GM12878 (cell line): ENCODE measurements at regions not wholly inside any gene's neighbourhood (a gene's known extent, or its start where the extent isn't known, plus 50 kb on each side); places are given as distances from the start of the nearest gene placed in this dataset.

Experiments used
- EZH2 ChIP-seq: IDR thresholded peaks from 2 replicates; pipeline ENCODE4 v1.6.1; 2012; ENCODE audit warnings: low read depth, mild to moderate bottlenecking, control low read depth, inconsistent platforms, low read length, borderline replicate concordance; ENCODE audit not compliant: control insufficient read depth
- MYC ChIP-seq: IDR thresholded peaks from 2 replicates; pipeline ENCODE4 v1.6.1; 2011; ENCODE audit warnings: mild to moderate bottlenecking, low read length, moderate library complexity, inconsistent platforms; ENCODE audit not compliant: insufficient read depth, insufficient replicate concordance, insufficient read length, severe bottlenecking
- POLR2AphosphoS2 ChIP-seq: IDR thresholded peaks from 2 replicates; pipeline ENCODE4 v1.6.1; 2011; ENCODE audit warnings: low read depth, mild to moderate bottlenecking, low read length, improper control_type of control experiment, moderate library complexity
- ZZZ3 ChIP-seq: IDR thresholded peaks from 2 replicates; pipeline ENCODE4 v1.6.1; 2011; ENCODE audit warnings: low read depth; ENCODE audit not compliant: control insufficient read depth, insufficient read length
- TF ChIP-seq, protein P1 (sequence below): fragments of 450-650 bp; IDR thresholded peaks from 2 replicates; pipeline ENCODE4 v1.6.1; 2017; ENCODE audit warnings: mild to moderate bottlenecking, moderate library complexity

DNA sequence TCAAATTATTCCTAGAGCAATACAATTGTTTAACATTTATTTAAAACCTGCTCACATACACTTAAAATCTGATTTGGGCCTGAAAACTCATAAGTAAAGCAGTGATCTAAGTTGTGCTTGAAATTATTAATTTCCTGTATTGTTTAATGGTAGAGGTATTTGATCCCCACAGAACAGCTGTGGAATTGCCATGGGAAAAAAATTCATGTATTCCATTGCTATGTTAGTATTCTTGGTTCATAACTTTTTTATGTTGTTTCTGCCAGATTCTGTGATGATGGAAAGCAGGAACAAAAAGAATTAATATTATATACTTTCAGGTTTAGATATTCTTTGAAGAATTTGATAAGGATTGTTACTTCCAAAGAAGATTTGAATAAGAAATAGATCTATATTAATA, 831.5 kb upstream of the NR2F2 start:
- TF ChIP-seq MYC, result no peak
- no peak for TF ChIP-seq POLR2AphosphoS2
- TF ChIP-seq ZZZ3, result no peak
- no peak for TF ChIP-seq EZH2
- TF ChIP-seq, protein P1, sequence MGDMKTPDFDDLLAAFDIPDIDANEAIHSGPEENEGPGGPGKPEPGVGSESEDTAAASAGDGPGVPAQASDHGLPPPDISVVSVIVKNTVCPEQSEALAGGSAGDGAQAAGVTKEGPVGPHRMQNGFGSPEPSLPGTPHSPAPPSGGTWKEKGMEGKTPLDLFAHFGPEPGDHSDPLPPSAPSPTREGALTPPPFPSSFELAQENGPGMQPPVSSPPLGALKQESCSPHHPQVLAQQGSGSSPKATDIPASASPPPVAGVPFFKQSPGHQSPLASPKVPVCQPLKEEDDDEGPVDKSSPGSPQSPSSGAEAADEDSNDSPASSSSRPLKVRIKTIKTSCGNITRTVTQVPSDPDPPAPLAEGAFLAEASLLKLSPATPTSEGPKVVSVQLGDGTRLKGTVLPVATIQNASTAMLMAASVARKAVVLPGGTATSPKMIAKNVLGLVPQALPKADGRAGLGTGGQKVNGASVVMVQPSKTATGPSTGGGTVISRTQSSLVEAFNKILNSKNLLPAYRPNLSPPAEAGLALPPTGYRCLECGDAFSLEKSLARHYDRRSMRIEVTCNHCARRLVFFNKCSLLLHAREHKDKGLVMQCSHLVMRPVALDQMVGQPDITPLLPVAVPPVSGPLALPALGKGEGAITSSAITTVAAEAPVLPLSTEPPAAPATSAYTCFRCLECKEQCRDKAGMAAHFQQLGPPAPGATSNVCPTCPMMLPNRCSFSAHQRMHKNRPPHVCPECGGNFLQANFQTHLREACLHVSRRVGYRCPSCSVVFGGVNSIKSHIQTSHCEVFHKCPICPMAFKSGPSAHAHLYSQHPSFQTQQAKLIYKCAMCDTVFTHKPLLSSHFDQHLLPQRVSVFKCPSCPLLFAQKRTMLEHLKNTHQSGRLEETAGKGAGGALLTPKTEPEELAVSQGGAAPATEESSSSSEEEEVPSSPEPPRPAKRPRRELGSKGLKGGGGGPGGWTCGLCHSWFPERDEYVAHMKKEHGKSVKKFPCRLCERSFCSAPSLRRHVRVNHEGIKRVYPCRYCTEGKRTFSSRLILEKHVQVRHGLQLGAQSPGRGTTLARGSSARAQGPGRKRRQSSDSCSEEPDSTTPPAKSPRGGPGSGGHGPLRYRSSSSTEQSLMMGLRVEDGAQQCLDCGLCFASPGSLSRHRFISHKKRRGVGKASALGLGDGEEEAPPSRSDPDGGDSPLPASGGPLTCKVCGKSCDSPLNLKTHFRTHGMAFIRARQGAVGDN, result no peak
